NCI-H748 (cell line): ENCODE measurements at regions not wholly inside any gene's neighbourhood (a gene's known extent, or its start where the extent isn't known, plus 50 kb on each side); places are given as distances from the start of the nearest gene placed in this dataset.

Experiments
- DNase-seq: peaks from one replicate; lab custom pipeline; 2025; ENCODE audit not compliant: unreplicated experiment; lab: John Stamatoyannopoulos, UW

- DNase-seq = no peak
These were observed 69.5 kb upstream of the SSX2IP start for GRCh38 chr1:84759756-84760155.

DNA sequence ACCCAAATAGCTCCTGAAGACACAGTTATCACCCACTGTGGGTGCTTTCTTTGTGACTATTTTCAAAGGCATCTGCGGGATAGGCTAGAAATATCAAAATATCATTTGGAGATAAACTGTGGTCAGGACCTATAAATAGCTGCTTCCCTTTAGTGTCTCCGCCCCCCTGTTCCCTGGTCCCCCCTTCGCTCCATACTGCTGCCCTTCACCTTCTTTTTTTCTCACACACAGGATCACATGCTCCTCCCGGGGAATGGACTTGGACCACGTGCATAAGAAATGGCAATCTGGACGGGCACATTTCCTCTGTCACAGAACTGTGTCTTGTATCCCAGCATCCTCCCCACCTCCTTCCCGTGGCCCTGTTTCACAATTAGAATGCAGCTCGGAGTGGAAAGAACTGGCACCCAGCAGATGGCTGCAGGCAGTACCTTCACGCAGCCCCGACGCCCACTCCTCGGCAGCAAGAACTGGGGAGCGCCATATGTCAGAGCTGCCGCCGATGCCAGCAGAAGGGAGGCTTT, 68.8 kb upstream of the SSX2IP start:
- DNase-seq = peak; percentile 57

GRCh38 chr1:84758476-84758875, 68.2 kb upstream of the SSX2IP start:
- no peak for DNase-seq

- DNase-seq = no peak
These were observed 67.0 kb upstream of the SSX2IP start for GRCh38 chr1:84757301-84757700.

GRCh38 chr1:84756455-84757082, 66.3 kb upstream of the SSX2IP start:
- DNase-seq = no peak

DNA sequence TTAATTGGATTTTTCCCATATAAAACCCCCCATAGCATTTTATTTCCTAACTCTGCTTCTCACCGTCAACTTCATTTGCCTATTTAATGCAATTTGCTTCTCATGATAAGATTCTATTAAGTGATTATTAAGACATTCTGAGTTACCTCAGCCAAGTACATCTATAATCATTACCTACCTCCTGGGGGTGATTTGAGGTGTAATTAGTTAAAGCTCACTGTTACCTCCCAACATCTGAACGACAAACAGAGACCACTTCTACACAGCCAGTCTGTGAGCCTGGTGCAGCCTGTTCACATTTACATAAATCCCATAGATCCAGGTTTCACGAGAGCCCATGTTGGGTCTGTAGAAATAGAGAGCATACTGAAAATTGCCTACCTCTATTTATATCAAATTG, 65.7 kb upstream of the SSX2IP start:
- no peak for DNase-seq

DNA sequence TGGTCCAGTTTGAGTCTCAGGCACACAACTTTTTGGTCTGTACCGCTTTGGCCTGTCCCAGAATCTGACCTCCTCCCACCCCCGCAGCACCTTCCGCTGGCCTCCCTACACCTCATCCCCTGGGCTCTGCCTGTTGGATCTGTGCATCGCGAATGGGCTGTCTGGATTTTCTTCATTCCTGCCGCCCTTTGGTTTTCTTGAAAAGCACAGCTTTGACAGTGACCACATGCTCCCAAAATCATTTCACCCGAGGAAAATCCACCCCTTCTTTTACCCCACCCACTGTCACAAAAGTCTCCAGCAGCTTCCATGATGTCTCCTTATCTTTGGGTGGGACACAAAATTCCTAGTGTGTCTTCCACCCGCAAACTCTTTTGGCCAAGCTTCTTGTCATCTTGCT, 65.0 kb upstream of the SSX2IP start:
- DNase-seq = no peak

DNA sequence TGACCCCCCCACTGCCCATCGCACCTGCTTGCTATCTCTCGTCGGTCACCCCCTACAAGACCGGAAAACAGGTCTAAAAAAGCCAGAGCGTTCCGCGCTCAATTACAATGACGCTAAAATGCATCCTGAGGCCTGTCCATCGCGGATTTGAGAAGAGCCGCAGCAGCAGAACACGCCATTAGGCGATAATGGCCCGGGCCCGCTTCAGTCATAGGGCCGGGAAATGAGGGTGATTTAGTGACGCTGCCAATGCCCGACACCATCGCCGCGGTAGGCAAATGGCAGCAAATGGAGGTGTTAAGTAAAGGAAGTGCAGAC, 64.1 kb upstream of the SSX2IP start:
- DNase-seq = no peak

DNA sequence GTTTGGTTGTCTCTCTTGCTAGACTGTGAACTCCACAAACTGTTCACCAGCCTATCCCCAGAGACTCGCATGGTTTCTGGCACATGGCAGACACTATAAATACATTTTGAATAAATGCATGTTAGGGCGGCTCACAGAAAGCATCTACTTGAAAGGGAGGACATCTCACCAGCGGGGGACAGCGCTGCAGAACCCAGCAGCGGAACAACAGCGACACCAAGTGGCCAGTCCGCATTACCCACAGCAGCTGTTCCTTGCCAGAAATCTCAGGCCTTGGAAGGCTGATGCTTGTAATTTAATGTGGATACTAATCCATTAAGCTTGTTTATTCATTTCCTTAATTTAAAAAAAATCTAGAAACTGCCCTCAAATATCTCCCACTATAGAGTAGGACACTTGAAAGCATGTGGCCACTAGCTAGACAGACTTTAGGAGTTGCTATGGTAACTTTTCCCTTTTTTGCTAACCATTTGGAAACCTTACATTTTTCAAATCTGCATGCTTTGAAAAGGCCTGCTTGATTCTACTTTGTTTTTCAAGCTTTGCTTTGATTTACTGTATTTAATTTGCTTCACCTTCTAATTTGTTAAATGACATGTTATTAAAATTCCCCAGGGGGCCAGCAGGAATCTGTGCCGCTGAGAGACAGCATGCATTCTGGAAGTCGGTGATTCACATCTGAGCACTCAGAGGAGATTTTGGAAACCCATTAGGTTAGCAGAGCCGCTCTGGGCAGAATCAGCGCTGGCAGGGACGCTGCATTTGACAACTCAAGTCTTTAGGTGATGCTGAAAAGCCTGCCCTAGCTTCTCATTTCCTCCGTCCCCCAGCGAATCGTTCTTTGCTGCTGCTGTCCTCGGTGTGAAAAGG, 63.5 kb upstream of the SSX2IP start:
- peak; percentile 72 for DNase-seq

GRCh38 chr1:84750110-84750730, 60.0 kb upstream of the SSX2IP start:
- no peak for DNase-seq

- DNase-seq = no peak
These were observed 59.2 kb upstream of the SSX2IP start for GRCh38 chr1:84749427-84749826.

- no peak for DNase-seq
These were observed 58.1 kb upstream of the SSX2IP start for GRCh38 chr1:84748364-84748763.

- DNase-seq = no peak
These were observed 55.6 kb upstream of the SSX2IP start for GRCh38 chr1:84745857-84746256.

DNA sequence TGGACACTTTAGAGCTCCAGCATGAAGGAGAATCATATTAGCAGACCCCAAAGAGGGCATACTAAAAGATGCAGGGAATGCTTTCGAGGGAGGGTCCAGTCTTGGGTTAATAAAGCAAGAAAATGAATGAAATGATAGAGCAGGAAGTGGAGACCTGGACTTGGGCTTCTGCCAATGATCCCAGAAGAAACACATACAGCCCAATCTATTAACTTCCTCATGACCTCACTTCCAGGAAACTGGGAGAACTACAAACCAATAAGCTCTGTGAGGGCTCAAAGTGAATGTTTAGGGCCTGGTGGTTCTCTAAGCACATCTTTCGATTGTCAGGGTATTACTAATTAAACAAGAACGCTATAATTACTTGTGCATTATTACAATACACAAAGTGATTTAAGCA, 53.6 kb upstream of the SSX2IP start:
- no peak for DNase-seq

DNA sequence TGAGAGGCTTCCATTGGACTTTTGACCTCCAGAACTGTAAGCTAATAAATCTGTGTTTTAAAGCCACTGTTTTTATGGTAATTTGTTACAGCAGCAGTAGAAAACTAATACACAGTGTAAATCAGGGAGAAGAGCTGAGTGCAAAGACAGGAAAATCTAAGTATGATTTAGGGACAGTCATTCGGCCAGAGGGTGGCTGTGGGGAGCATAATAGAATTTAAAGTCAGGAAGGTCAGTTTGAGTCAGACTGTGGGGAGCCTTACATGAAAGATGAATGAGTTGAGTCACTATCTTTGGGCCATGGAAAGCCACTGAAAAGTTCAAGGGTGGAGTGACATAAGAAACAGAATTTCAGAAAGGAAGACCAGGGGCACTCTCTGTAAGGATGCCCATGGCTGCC, 52.4 kb upstream of the SSX2IP start:
- no peak for DNase-seq

- DNase-seq = no peak
These were observed 49.9 kb upstream of the SSX2IP start for GRCh38 chr1:84740050-84740714.
